ENCODE measurements at regions not wholly inside any gene's neighbourhood (a gene's known extent, or its start where the extent isn't known, plus 50 kb on each side); places are given as distances from the start of the nearest gene placed in this dataset.

- Histone ChIP-seq H2AFZ (ENCODE audit: low read length) (no peak overlapping the region), H3K9me3 (ENCODE audit: low read depth, low read length) (no peaks in the 10 kb centered on the region), H3K4me2 (ENCODE audit: insufficient read depth, low read length) (no peak overlapping the region), H3K36me3 (ENCODE audit: insufficient read depth, low read length) (no peaks in the 10 kb centered on the region), H3K27ac (ENCODE audit: low read depth, low read length) (no peak overlapping the region), H3K4me1 (ENCODE audit: insufficient read depth, low read length) (no peaks in the 10 kb centered on the region), H3K27me3 (ENCODE audit: insufficient read depth, low read length) (no peaks in the 10 kb centered on the region), H3K4me3 (ENCODE audit: insufficient read depth, low read length) (no peak overlapping the region), H4K20me1 (ENCODE audit: insufficient read depth, low read length) (no peaks in the 10 kb centered on the region), H3K79me2 (ENCODE audit: insufficient read depth, low read length) (no peaks in the 10 kb centered on the region)
- TF ChIP-seq CTCF (IDR thresholded peaks at IDR 0.05; ENCODE audit: extremely low read depth, low read depth, low read length) = no peak
- DNase-seq (ENCODE audit: insufficient read length, low spot score, missing footprints) = no peak
These were observed 49.9 kb upstream of the CPSF6 start for GRCh38 chr12:69189378-69189978.

All from osteoblast (primary cell).